Activated naive CD4-positive, alpha-beta T cell treated with anti-CD3 and anti-CD28 coated beads, Interleukin-2, amount 50 U/mL, for 24 hours (primary cell): ENCODE measurements at regions not wholly inside any gene's neighbourhood (a gene's known extent, or its start where the extent isn't known, plus 50 kb on each side); places are given as distances from the start of the nearest gene placed in this dataset.

Experiments
- H3K27ac Mint-ChIP-seq: one replicate; pipeline ENCODE4 v1.8.0; 2021; ENCODE audit warnings: mild to moderate bottlenecking, mixed read lengths
- H3K27me3 Mint-ChIP-seq: one replicate; pipeline ENCODE4 v1.8.0; 2021; ENCODE audit warnings: mixed read lengths
- H3K36me3 Mint-ChIP-seq: one replicate; pipeline ENCODE4 v1.8.0; 2021; ENCODE audit warnings: mixed read lengths
- H3K4me1 Mint-ChIP-seq: one replicate; pipeline ENCODE4 v1.8.0; 2021; ENCODE audit warnings: mixed read lengths
- H3K4me3 Mint-ChIP-seq: one replicate; pipeline ENCODE4 v1.8.0; 2021; ENCODE audit warnings: mild to moderate bottlenecking, mixed read lengths
- H3K9me3 Mint-ChIP-seq: one replicate; pipeline ENCODE4 v1.8.0; 2021; ENCODE audit warnings: mixed read lengths

DNA sequence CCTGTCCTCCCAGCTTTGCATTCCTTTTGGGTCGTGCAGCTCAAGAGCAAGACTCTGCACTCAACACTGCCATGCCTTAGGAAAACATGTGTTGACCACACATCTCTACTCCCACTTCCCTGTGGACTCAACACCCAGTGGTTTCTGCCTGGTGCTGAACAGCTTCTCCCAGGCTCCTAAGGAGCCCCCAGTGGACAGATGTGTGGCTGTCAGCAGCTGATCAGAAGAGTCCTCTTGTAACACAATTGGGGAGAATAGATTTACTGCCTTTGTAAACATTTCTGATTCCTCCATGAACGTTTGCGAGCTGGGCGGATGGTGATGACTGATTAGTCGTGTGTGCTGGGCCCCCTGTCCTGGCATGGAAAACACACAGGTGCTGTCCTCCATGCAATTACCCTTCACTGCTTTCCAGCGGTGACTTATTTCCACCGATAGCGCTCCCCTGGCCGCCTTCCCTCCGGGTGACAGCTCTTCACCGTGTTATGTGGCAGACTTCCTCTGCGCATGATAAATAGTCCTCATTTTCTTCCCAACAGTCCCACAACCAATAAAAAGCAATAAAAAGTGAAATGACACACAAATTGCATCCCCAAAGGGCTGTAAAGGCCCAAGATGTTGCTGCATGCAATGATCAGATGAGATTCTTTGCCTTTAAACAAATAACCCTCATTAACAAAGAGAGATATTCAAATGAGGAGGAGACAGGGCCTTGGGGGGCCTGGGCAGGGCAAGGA is 249.4 kb upstream of the AJAP1 start:
- H3K9me3 Mint-ChIP-seq: no peaks in the 10 kb centered on the region
- no peak overlapping the region for H3K4me3 Mint-ChIP-seq
- no peak overlapping the region for H3K27ac Mint-ChIP-seq
- no peaks in the 10 kb centered on the region for H3K36me3 Mint-ChIP-seq
- no peaks in the 10 kb centered on the region for H3K4me1 Mint-ChIP-seq
- H3K27me3 Mint-ChIP-seq: peaks cover 3% of the 10 kb centered on the region

DNA sequence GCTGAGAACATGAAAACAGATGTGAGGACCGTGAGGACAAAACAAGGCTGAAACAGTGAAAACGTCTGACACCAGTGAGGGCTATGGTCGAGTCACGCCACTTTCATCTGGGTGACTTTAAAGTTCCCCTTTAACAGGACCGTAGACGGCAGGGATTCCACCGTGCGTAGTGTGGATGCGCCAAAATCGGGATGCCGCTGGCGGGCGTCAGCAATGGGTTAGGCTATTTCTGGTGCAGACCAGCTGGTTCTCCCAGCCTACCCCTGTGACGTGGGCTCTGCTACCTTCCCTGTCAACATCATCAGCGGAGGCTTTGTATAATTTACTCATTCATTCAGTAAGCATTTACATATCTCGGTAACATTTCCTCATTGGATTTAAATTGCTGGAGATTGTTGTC is 246.6 kb upstream of the AJAP1 start:
- no peaks in the 10 kb centered on the region for H3K9me3 Mint-ChIP-seq
- peaks cover 3% of the 10 kb centered on the region for H3K27me3 Mint-ChIP-seq
- no peaks in the 10 kb centered on the region for H3K4me1 Mint-ChIP-seq
- no peak overlapping the region for H3K4me3 Mint-ChIP-seq
- no peak overlapping the region for H3K27ac Mint-ChIP-seq
- no peaks in the 10 kb centered on the region for H3K36me3 Mint-ChIP-seq

DNA sequence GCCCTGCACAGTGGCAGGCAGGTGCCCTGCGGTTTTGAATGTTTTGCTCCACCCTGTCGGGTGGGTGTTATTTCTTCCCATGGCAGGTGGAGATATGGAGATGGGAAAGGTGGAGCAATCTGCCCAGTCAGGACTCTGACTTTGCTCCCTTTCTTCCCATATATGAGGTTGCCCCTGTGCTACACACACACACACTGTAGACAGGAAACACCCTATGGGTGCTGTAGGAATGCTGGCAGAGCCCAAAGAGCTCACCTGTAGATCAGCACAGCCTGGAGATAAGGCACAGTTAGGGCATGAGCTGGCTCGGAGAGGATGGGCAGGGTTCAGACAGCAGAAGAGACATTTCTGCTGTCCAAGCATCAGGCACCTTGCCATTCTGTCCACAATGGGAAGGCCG is 246.0 kb upstream of the AJAP1 start:
- H3K27me3 Mint-ChIP-seq: peaks cover 3% of the 10 kb centered on the region
- H3K4me3 Mint-ChIP-seq: no peak overlapping the region
- no peaks in the 10 kb centered on the region for H3K36me3 Mint-ChIP-seq
- no peaks in the 10 kb centered on the region for H3K4me1 Mint-ChIP-seq
- no peak overlapping the region for H3K27ac Mint-ChIP-seq
- H3K9me3 Mint-ChIP-seq: no peaks in the 10 kb centered on the region

DNA sequence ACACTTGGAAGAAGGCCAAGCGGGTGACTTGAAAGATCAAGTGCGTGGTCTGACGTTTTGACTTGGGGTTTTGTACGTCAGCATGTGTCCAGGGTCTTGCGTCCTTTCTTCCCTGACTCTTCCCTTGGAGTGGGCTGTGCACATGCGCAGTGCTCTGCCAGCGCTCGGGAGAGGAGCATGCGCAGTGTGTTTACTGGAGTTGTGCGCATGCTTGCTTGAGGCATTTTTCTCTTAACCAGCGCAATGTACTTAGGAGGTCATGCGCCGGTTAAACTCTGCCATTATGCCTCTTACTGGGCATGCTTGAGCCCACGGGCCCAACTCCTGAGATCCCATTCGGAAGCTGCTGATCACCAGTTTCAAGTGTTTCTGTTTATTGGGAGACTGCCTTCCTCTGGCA is 242.5 kb upstream of the AJAP1 start:
- no peak overlapping the region for H3K4me3 Mint-ChIP-seq
- no peak overlapping the region for H3K27ac Mint-ChIP-seq
- no peaks in the 10 kb centered on the region for H3K36me3 Mint-ChIP-seq
- H3K9me3 Mint-ChIP-seq: peaks cover 5% of the 10 kb centered on the region
- H3K27me3 Mint-ChIP-seq: peaks cover 1% of the 10 kb centered on the region
- no peaks in the 10 kb centered on the region for H3K4me1 Mint-ChIP-seq

DNA sequence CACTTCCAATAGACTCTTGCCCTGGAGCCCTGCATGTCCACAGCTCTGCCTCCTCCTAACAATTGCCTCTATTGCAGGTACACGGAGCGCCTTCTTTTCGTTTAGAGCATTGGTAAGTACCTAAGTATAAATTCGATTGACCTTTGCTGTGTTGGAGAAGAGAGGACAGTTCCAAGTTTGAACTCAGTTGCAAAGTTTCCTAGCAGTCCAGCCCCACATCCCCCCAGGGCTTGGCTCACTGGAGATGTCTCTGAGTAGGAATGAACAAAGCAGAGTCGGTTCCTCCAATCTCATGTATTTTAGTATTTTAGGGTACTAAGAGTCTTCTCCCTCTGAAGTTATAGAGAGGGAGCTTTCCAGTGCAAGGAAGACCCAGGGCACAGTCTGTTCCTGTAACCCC is 238.9 kb upstream of the AJAP1 start:
- no peaks in the 10 kb centered on the region for H3K4me1 Mint-ChIP-seq
- H3K27me3 Mint-ChIP-seq: peaks cover 8% of the 10 kb centered on the region
- no peak overlapping the region for H3K27ac Mint-ChIP-seq
- no peaks in the 10 kb centered on the region for H3K36me3 Mint-ChIP-seq
- peaks cover 6% of the 10 kb centered on the region for H3K9me3 Mint-ChIP-seq
- H3K4me3 Mint-ChIP-seq: no peak overlapping the region

DNA sequence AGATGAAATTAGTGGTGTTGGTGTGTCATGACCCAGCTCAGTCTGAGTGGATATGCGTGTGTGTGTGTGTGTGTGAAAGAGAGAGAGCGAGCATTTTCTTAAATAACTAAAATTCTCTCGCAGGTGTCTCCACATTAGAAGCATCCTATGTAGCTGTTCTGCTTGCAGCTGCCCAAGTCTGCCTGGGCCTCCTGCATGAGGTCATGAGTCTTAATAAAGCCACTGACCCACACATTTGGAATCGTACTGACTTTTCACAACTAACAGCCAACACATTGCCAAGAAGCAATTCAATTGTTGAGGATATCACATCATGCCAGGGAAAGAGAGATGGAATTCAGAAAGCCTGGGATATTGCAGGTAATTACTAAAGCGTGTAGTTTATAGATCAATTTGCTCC is 238.2 kb upstream of the AJAP1 start:
- Mint-ChIP-seq H3K36me3 (no peaks in the 10 kb centered on the region), H3K4me1 (no peaks in the 10 kb centered on the region), H3K27ac (no peak overlapping the region), H3K27me3 (peaks cover 9% of the 10 kb centered on the region), H3K9me3 (peaks cover 9% of the 10 kb centered on the region), H3K4me3 (no peak overlapping the region)

DNA sequence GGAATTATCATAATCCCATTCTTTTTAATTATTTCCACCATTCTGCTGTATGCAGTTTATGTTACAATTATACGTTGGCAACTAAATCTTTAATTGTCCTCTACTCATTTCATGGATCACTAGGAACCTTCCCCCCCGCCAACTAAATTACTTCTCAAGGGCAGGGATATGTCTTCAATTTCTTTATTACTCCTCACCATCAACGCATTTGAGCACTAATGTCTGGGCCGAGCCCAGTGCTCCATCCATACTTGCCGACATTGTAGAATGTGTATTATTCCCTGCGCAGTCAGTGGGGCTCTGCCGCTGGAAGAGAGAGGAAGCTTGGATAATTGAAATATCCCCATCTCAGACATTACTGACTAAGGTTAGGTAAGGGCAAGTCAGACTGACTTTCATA is 236.4 kb upstream of the AJAP1 start:
- no peaks in the 10 kb centered on the region for H3K36me3 Mint-ChIP-seq
- H3K4me1 Mint-ChIP-seq: no peaks in the 10 kb centered on the region
- no peak overlapping the region for H3K4me3 Mint-ChIP-seq
- peaks cover 17% of the 10 kb centered on the region for H3K27me3 Mint-ChIP-seq
- no peak overlapping the region for H3K27ac Mint-ChIP-seq
- H3K9me3 Mint-ChIP-seq: peaks cover 9% of the 10 kb centered on the region

DNA sequence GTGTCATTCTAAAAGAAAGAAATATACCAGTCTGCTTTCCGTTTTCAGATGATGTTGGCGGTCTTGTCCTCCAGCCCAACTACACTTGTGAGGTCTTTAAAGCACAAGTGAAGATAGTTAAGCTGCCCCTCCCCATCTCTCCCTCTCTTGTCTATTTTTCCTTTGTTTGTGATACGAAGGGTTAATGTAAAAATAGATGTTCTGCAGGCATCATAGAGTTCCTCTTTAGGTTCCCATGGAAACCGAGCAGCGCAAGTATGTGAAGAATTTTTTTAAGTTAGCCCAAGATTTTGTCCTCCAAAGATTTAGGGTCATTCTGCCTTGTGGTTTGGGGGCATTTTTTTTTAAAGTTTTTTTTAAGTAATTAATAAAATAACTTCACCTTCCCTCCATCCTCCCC is 232.4 kb upstream of the AJAP1 start:
- Mint-ChIP-seq H3K27me3 (peaks cover 17% of the 10 kb centered on the region), H3K36me3 (no peaks in the 10 kb centered on the region), H3K4me1 (no peaks in the 10 kb centered on the region), H3K4me3 (no peak overlapping the region), H3K27ac (no peak overlapping the region), H3K9me3 (peaks cover 4% of the 10 kb centered on the region)

DNA sequence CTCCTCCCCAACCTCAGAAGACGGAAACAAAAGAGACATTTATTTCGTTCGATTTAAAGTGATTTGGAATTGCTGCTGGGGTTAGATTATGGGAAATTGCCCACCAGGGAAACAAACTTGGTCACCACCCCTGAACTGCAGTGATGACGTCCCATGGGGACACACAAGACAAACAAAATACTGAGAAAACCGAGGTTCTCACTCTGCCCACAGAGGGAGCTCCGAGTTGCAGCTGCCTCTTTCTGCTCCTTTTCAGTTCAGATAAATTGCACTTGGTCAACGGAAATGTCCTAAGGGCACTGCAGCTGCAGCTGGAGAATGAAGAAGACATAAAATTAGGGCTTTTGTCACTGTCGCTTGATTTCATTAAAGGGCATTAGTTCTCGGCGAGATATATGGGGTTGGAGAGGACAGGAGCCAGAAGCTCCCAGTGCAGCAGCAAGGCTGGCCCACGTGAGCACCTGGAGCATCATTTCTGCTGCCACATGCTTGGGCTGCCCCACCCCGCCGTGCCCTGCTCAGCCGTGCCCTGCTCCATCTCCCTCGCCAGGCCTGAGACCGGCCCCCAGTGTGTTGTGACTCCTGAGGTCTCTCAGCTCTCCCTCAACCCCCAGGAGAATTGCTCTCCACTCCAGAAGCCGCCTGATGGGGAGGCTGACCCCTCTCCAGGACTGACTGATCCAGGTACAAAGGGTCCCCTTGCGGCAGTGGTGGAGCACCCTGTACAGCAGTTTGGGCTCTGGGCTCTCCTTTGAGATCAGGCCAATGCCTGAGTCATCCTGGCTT is 231.7 kb upstream of the AJAP1 start:
- Mint-ChIP-seq H3K27me3 (peaks cover 17% of the 10 kb centered on the region), H3K36me3 (no peaks in the 10 kb centered on the region), H3K4me1 (no peaks in the 10 kb centered on the region), H3K27ac (no peak overlapping the region), H3K4me3 (no peak overlapping the region), H3K9me3 (peaks cover 4% of the 10 kb centered on the region)

DNA sequence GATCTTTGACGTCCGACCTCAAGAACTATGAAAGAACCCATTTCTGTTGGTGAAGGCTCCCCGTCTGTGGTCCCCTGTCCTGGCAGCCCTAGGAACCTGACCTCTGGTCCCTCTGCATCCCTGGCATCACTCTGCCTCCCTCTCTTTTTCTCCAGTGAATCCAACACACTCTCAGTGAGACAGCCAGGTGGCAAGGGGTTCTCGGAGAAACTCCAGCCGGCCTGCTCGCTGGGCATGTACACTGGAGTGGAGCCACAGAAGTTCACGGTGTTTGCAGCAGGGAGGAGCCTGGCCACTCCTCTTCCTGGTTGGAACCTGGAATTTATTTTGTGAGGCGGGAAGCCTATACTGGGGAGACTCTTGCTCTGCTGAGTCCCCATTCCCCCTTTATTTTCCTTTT is 230.2 kb upstream of the AJAP1 start:
- Mint-ChIP-seq H3K9me3 (peaks cover 4% of the 10 kb centered on the region), H3K4me3 (no peak overlapping the region), H3K27ac (no peak overlapping the region), H3K36me3 (no peaks in the 10 kb centered on the region), H3K4me1 (no peaks in the 10 kb centered on the region), H3K27me3 (peaks cover 11% of the 10 kb centered on the region)

DNA sequence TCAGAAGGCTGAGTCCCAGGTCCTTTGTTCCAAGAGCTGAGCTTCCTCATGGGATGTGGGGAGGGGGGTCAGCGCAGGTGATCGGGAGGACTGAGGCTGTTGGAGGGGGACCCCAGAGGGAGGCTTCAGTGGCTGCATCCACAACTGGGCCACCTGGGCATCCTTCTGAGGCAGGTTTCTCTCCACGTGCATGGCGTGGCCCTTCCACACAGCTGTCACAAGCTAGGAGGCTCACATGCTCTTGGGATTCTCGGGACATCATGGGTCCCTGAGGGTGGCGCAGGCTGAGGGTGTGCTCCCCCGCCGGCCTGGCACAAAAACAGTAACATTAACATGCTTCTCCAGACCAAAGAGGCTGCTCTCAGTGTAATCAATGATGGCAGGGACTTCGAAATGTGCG is 229.6 kb upstream of the AJAP1 start:
- no peaks in the 10 kb centered on the region for H3K4me1 Mint-ChIP-seq
- H3K27me3 Mint-ChIP-seq: peaks cover 10% of the 10 kb centered on the region
- H3K27ac Mint-ChIP-seq: no peak overlapping the region
- no peaks in the 10 kb centered on the region for H3K36me3 Mint-ChIP-seq
- H3K9me3 Mint-ChIP-seq: peaks cover 4% of the 10 kb centered on the region
- no peak overlapping the region for H3K4me3 Mint-ChIP-seq

DNA sequence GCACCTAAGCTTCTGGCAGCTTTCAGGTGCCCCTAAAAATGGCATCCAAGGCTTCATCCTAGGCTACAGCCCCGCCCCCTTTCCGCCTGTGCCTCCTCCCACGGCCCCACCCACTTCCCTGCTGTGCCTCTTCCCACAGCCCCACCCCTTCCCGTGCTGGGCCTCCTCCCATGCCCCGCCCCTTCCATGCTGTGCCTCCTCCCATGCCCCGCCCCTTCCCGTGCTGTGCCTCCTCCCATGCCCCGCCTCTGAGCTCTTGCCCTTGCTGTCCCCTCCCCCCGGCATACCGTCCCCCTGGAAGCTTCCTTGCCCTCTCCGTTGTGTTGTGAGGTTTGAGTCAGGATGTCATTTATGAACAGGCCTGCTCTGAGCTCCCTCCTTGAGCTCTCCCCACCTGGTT is 228.5 kb upstream of the AJAP1 start:
- Mint-ChIP-seq H3K4me3 (no peak overlapping the region), H3K36me3 (no peaks in the 10 kb centered on the region), H3K9me3 (no peaks in the 10 kb centered on the region), H3K4me1 (no peaks in the 10 kb centered on the region), H3K27me3 (peaks cover 8% of the 10 kb centered on the region), H3K27ac (no peak overlapping the region)

DNA sequence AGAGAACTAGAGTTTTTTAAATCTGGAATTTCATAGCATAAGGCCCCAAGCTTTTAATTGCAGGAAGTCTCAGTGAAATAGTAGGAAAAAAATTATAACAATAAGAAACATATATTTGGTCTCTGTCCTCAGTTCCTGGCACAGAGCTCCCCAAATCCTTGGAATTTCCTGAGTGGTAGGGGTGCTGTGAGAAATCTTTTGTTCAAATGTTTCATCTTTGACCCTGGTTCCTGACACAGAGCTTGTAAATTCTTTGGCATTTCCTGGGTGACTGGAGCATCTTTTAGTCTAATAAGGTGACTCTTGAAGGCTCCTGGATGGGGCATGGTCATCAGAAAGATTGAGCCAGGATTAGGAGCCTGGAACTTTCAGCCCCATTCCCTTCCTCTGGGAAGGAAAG is 225.7 kb upstream of the AJAP1 start:
- Mint-ChIP-seq H3K36me3 (no peaks in the 10 kb centered on the region), H3K27ac (no peak overlapping the region), H3K4me3 (no peak overlapping the region)

DNA sequence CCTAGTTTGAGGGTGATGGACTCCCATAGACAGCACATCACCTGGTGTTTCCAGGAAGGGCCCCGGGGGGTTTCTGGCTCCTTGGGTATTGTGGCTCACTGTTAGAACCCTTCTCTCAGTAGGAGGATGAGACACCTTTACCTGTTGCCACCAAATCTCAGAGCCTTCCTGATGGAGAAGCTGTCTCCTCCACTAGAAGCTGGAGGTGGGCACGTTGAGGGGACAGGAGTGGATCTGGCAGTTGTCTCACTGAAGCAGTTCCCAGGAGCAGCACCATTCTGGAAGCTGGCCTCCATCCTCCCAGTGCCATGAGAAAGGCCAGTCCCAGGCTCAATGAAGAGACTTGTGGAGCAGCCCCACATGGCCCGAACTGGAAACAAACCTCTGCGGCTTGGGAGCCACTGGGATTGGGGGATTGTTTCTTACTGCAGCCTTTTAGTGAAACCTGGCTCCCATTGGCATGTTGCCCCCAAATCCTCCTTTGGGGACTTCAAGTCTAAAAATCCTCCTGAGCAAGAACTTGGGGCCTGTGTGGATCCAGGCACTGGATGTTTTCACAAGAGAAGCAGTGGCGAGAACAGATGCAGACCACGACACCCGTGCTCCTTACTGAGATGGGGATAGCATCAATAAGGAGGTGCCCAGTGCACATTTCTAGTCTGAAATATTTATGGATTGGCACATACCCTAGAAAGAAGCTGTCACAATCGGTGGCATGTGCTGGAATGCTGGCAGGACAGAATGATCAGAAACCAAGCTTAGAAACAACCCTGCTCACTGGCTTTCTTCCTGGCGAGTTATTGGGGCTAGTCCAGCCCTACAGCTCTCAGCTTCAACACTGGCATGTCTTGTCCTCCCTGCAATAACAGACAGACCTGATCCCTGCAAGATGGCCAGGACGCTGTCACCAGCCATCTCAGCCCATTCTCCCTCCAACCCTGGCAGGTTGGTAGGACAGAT is 223.7 kb upstream of the AJAP1 start:
- Mint-ChIP-seq H3K27me3 (peaks cover 4% of the 10 kb centered on the region), H3K4me3 (no peak overlapping the region), H3K27ac (no peak overlapping the region), H3K9me3 (peaks cover 7% of the 10 kb centered on the region), H3K4me1 (no peaks in the 10 kb centered on the region), H3K36me3 (no peaks in the 10 kb centered on the region)

More for the DNA sequence above, 225.7 kb upstream of the AJAP1 start:
- no peaks in the 10 kb centered on the region for H3K4me1 Mint-ChIP-seq
- peaks cover 2% of the 10 kb centered on the region for H3K27me3 Mint-ChIP-seq
- no peaks in the 10 kb centered on the region for H3K9me3 Mint-ChIP-seq

DNA sequence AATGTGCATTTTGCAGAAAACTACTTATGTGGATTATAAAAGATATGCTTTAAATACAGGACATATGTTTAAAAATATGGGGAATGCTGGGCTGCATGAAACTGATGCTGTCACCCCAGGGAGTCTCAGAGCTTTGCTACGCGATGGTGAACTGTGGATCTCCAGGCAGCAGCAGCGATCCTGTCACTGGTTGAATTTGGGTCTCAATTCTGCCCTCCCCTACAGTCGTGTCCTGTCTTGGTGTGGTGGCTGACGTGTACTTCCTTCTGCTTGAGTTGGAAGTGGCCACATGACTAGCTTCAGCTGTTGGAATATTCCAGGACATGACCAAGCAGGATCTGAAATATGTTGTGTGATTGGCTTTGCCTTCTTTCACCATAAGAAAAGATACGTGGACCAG is 222.9 kb upstream of the AJAP1 start:
- no peaks in the 10 kb centered on the region for H3K36me3 Mint-ChIP-seq

DNA sequence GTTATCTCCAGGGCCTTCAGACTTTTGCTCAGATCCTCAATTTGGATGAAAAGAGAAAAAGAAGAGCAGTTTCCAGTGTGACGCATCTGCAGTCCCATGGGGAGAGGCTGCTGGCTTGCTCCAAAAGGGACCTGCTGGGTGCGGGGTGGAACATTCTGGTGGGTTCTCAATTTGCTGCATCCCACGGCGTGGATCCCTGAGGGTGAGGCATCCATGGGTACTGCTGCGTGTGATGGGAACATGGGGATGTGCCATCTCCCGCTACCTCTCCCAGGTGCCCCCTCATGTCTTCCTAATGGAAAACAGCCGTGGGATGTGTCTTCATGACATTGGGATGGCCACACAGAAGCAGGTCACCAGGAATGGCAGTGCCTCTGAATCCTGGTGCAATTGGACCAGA is 221.3 kb upstream of the AJAP1 start:
- Mint-ChIP-seq H3K9me3 (peaks cover 7% of the 10 kb centered on the region), H3K27me3 (peaks cover 4% of the 10 kb centered on the region), H3K4me3 (no peak overlapping the region), H3K36me3 (no peaks in the 10 kb centered on the region), H3K27ac (no peak overlapping the region), H3K4me1 (no peaks in the 10 kb centered on the region)

More for the DNA sequence above, 222.9 kb upstream of the AJAP1 start:
- Mint-ChIP-seq H3K4me3 (no peak overlapping the region), H3K4me1 (no peaks in the 10 kb centered on the region), H3K9me3 (peaks cover 7% of the 10 kb centered on the region), H3K27ac (no peak overlapping the region), H3K27me3 (peaks cover 4% of the 10 kb centered on the region)
